GM10266 (cell line): ENCODE measurements at regions not wholly inside any gene's neighbourhood (a gene's known extent, or its start where the extent isn't known, plus 50 kb on each side); places are given as distances from the start of the nearest gene placed in this dataset.

ENCODE experiments used
- DNase-seq: peaks from one replicate; pipeline ENCODE4 v3.0.0; 2012; ENCODE audit errors: extremely low spot score
- TF ChIP-seq, protein P1 (sequence below): IDR thresholded peaks from 2 replicates; pipeline ENCODE4 v1.5.1; 2012; ENCODE audit warnings: mild to moderate bottlenecking, low read depth; ENCODE audit not compliant: control insufficient read depth, insufficient read depth; ENCODE audit errors: missing control alignments

DNA sequence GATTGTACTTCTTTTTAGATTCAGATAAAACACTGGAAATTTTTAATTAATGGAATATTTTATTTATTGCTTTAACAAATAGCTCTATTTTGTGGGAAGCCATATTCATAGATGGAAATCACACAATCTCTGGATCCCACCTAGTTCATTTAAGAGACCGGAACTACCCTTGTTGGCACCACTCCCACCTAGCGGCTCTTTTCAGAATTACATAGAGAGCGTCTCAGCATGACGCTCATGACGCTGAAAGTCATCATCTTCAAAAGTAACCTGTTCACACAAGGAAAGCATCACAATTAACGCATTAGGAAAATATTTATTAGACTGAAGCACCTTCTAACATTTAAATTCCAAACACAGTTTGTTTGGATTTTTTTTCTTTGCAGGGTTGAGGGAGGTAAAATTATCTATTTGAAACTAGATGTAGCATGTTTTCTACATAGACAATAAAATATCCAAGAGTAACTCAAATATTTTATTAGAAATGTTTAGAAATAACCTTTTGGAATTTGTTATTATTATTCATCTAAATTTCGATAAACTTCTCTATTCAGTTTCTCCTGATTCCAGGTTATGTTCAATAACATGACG, 214.9 kb upstream of the ARRDC4 start:
- DNase-seq: peak; percentile 33

DNA sequence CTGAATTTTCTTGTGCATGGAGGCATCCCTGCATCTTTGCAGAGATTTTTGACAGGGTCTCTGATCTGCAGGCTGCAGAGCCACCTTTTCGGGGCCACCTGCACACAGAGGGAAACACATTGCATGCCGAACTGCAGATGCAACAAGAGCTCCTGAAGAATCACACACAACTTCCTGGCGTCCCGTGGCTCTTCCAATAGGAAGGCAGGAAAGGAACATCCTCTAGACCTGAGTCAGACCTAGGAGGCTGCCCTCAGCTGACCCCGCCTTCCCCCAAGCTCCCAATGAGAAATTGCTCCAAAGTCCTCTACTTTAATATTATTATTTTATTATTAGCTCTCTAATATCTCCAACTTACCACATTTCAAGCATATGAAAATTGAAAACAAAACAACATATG, 213.2 kb upstream of the ARRDC4 start:
- no peak for DNase-seq
- TF ChIP-seq, protein P1, sequence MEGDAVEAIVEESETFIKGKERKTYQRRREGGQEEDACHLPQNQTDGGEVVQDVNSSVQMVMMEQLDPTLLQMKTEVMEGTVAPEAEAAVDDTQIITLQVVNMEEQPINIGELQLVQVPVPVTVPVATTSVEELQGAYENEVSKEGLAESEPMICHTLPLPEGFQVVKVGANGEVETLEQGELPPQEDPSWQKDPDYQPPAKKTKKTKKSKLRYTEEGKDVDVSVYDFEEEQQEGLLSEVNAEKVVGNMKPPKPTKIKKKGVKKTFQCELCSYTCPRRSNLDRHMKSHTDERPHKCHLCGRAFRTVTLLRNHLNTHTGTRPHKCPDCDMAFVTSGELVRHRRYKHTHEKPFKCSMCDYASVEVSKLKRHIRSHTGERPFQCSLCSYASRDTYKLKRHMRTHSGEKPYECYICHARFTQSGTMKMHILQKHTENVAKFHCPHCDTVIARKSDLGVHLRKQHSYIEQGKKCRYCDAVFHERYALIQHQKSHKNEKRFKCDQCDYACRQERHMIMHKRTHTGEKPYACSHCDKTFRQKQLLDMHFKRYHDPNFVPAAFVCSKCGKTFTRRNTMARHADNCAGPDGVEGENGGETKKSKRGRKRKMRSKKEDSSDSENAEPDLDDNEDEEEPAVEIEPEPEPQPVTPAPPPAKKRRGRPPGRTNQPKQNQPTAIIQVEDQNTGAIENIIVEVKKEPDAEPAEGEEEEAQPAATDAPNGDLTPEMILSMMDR: no peak

More for the DNA sequence above, 214.9 kb upstream of the ARRDC4 start:
- TF ChIP-seq, protein P1: peak; percentile 50

DNA sequence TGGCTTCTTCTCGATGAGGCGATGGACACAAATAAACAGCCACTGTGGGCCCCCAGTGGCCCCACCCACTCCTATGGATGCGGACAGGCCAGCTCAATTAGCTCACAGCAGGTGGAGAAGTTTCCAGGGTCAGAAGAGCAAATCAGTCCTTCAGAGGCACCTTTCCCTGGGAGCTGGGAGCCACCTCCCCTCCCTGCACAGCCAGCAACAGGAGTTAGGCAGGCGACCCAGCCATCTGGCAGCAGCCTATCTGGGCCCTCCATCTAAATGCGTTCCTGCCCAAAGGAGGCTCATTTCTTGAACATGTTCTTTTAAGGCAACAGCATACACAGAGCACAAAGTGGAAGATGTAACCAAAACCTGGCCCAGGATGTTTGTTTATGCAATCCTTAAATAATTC, 211.9 kb upstream of the ARRDC4 start:
- DNase-seq: no peak
- TF ChIP-seq, protein P1: no peak

DNA sequence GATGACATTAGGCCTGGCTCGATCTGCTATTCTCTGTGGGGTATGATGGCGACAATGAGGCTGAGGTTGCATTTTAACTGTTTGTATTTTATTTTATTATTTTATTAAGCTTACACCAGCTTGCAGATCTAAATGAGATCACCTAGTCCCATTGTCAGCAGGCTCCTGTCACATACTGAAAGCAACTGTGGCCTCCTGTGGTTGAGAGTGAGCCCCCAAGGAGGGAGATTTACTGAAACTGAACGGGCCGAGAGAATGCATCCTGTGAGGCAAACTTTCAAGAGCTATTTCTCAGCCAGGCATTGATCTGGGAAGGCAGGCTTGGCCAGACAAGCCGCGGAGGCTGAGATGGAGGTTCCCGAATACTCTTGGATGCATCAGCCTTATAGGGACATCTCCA, 210.4 kb upstream of the ARRDC4 start:
- TF ChIP-seq, protein P1: no peak
- DNase-seq: no peak

DNA sequence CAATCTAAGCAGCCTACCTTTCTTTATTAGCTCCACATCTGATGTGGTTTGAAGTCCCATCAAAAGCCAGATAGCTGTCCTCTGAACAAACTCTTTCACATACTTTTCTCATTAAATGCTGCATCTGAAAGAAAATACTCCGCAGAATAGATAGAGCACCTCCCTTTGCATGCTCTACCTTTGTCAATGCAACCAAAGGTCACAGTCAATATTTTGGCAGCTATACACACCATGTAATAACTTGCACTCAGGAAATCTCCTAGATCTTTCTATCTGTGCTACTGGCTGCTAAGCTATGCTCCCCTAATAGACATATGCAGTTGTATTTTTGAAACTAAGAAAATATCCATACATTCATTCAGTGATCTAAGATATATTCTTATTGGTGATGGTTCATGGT, 204.8 kb upstream of the ARRDC4 start:
- TF ChIP-seq, protein P1: no peak
- DNase-seq: no peak

DNA sequence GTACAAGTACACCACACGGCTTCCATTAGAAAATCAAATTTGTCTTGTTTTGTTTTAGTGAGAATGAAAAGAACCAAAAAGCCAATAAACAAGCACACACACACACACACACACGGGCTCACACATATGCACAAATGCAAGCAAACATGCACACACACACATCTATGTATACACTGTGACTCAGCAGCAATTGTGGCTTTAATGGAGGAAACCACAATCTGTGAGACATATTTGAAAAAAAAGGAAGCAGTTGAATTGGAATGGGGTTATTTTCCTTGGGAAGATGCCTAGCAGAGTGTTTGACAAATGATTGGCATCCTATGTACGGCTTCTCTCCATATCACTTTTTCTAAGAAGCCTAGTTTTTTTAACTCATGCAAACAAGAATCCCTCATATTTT, 201.1 kb upstream of the ARRDC4 start:
- TF ChIP-seq, protein P1: no peak

DNA sequence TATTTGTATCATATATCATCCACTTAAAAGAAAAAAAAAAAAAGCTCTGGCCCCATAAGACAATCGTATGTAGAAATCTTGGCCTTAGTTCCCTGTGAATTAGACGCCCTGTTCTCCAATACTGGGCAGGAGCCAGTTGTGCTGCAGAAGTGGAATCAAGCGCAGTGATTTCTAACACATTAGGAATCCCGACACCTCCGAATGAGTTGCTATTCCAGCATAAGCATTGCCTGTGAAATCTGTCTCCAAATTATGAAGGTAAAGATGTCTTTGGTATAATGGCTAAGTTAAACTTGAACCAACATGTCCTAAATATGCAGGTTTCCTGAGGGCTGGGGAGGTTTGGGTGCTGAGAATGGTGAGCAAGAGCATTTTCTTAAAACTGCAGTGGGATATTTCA, 199.4 kb upstream of the ARRDC4 start:
- DNase-seq: no peak
- TF ChIP-seq, protein P1: no peak

More for the DNA sequence above, 201.1 kb upstream of the ARRDC4 start:
- no peak for DNase-seq
